ENCODE measurements at regions not wholly inside any gene's neighbourhood (a gene's known extent, or its start where the extent isn't known, plus 50 kb on each side); places are given as distances from the start of the nearest gene placed in this dataset.

GRCh38 chr4:119816473-119816872 lies 187.9 kb upstream of the PDE5A start:
- TF ChIP-seq HNF4A (CRISPR knock-in tag; IDR thresholded peaks at IDR 0.05) (no peak), POLR2A (IDR thresholded peaks at IDR 0.05; ENCODE audit: insufficient read depth in 1 of 2, low read depth in 2 of 2, low read length in 2 of 2) (no peak)
- TF ChIP-seq, protein P1, sequence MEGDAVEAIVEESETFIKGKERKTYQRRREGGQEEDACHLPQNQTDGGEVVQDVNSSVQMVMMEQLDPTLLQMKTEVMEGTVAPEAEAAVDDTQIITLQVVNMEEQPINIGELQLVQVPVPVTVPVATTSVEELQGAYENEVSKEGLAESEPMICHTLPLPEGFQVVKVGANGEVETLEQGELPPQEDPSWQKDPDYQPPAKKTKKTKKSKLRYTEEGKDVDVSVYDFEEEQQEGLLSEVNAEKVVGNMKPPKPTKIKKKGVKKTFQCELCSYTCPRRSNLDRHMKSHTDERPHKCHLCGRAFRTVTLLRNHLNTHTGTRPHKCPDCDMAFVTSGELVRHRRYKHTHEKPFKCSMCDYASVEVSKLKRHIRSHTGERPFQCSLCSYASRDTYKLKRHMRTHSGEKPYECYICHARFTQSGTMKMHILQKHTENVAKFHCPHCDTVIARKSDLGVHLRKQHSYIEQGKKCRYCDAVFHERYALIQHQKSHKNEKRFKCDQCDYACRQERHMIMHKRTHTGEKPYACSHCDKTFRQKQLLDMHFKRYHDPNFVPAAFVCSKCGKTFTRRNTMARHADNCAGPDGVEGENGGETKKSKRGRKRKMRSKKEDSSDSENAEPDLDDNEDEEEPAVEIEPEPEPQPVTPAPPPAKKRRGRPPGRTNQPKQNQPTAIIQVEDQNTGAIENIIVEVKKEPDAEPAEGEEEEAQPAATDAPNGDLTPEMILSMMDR (CRISPR knock-in tag; IDR thresholded peaks at IDR 0.05), result no peak
- TF ChIP-seq, protein P2, sequence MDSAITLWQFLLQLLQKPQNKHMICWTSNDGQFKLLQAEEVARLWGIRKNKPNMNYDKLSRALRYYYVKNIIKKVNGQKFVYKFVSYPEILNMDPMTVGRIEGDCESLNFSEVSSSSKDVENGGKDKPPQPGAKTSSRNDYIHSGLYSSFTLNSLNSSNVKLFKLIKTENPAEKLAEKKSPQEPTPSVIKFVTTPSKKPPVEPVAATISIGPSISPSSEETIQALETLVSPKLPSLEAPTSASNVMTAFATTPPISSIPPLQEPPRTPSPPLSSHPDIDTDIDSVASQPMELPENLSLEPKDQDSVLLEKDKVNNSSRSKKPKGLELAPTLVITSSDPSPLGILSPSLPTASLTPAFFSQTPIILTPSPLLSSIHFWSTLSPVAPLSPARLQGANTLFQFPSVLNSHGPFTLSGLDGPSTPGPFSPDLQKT (CRISPR knock-in tag; IDR thresholded peaks at IDR 0.05; ENCODE audit: borderline replicate concordance), result no peak
